Caco-2 (cell line): ENCODE measurements at regions not wholly inside any gene's neighbourhood (a gene's known extent, or its start where the extent isn't known, plus 50 kb on each side); places are given as distances from the start of the nearest gene placed in this dataset.

Source experiments
- BruUV-seq: library from RNA; stranded (reverse); fragments of 400-500 nt; replicated peaks from 2 replicates; lab custom pipeline; 2021; lab: Mats Ljungman, UMichigan
- CTCF ChIA-PET: fragments of 300-600 bp; sonication (Branson Sonifier 250); formaldehyde crosslinking; loops from one replicate; lab custom pipeline; 2022; ENCODE audit warnings: antibody characterized with exemption; lab: Charles Lee
- POLR2A ChIA-PET: fragments of 300-600 bp; sonication (Branson Sonifier 250); formaldehyde crosslinking; loops from one replicate; lab custom pipeline; 2022; ENCODE audit warnings: antibody characterized with exemption; lab: Charles Lee
- DNase-seq, 2 experiments: peaks; one replicate each; pipeline versions ENCODE4 v3.0.0 to v3.0.0-alpha.2; 2020 to 2022
- H3K27me3 ChIP-seq: replicated peaks from 2 replicates; pipeline ENCODE4 v1.6.0; 2011; ENCODE audit warnings: low read length; ENCODE audit not compliant: control insufficient read depth, insufficient read depth
- H3K36me3 ChIP-seq: 2 replicates; pipeline ENCODE4 v1.5.1; 2011; ENCODE audit warnings: low read length; ENCODE audit not compliant: control insufficient read depth, insufficient read depth
- H3K4me1 ChIP-seq: fragments of 250-450 bp; sonication (Bioruptor Pico); 2 replicates; pipeline ENCODE4 v1.5.1; 2020; ENCODE audit warnings: mild to moderate bottlenecking
- H3K4me3 ChIP-seq: 2 replicates; pipeline ENCODE4 v1.5.1; 2011; ENCODE audit warnings: low read depth, mild to moderate bottlenecking, control low read depth, low read length
- H3K9me3 ChIP-seq: fragments of 250-450 bp; sonication (Bioruptor Pico); 2 replicates; pipeline ENCODE4 v1.5.1; 2020; ENCODE audit warnings: mild to moderate bottlenecking, moderate library complexity
- H3K27ac Mint-ChIP-seq: one replicate; pipeline ENCODE4 v1.8.0; 2022; ENCODE audit warnings: mixed read lengths; ENCODE audit not compliant: unreplicated experiment
- H3K27me3 Mint-ChIP-seq: one replicate; pipeline ENCODE4 v1.8.0; 2022; ENCODE audit warnings: mixed read lengths; ENCODE audit not compliant: insufficient read depth, unreplicated experiment
- H3K36me3 Mint-ChIP-seq: one replicate; pipeline ENCODE4 v1.8.0; 2022; ENCODE audit warnings: mild to moderate bottlenecking, mixed read lengths; ENCODE audit not compliant: insufficient read depth, unreplicated experiment
- H3K4me1 Mint-ChIP-seq: one replicate; pipeline ENCODE4 v1.8.0; 2022; ENCODE audit warnings: low read depth, mixed read lengths; ENCODE audit not compliant: unreplicated experiment
- H3K4me3 Mint-ChIP-seq: one replicate; pipeline ENCODE4 v1.8.0; 2022; ENCODE audit warnings: mild to moderate bottlenecking, moderate library complexity, mixed read lengths; ENCODE audit not compliant: unreplicated experiment
- H3K9me3 Mint-ChIP-seq: one replicate; pipeline ENCODE4 v1.8.0; 2022; ENCODE audit warnings: mixed read lengths; ENCODE audit not compliant: unreplicated experiment
- CTCF ChIP-seq, 2 experiments: fragments of 200-600 bp in 1 of 2; IDR thresholded peaks; 1 replicate in 1 of 2; 2 replicates in 1 of 2; pipeline versions ENCODE4 v1.5.1 to v1.8.0; 2011 to 2022; ENCODE audit warnings: antibody characterized with exemption in 1 of 2, control low read depth in 1 of 2, inconsistent platforms in 1 of 2, low read depth in 1 of 2, low read length in 1 of 2, mild to moderate bottlenecking in 1 of 2, moderate library complexity in 1 of 2; ENCODE audit not compliant: insufficient read depth in 1 of 2, severe bottlenecking in 1 of 2, unreplicated experiment in 1 of 2
- intact Hi-C: fragments of 100-400 bp; cut with micrococcal nuclease; formaldehyde crosslinking; loops from one replicate; pipeline ENCODE4 v1.10.0; 2022; ENCODE audit not compliant: unreplicated experiment

- TF ChIP-seq CTCF (IDR thresholded peaks at IDR 0.05; ENCODE audit: insufficient read depth in 1 of 2, low read depth in 1 of 2, low read length in 1 of 2, severe bottlenecking in 1 of 2, unreplicated experiment in 1 of 2): no peak
- Mint-ChIP-seq H3K9me3 (peaks cover 18% of the 10 kb centered on the region), H3K27me3 (peaks cover 10% of the 10 kb centered on the region), H3K4me3 (no peak overlapping the region), H3K36me3 (no peaks in the 10 kb centered on the region), H3K4me1 (no peaks in the 10 kb centered on the region), H3K27ac (no peak overlapping the region)
- H3K4me3 ChIP-seq: no peak overlapping the region
- POLR2A ChIA-PET: no interaction called here
- CTCF ChIA-PET: interaction anchor here (0.6 kb wide), 1 partner anchor 550 kb away, joined by 4 read pairs; no protein-coding TSS in a partner anchor
- intact Hi-C loops: no loop called here
- no peaks in the 10 kb centered on the region for H3K4me1 ChIP-seq
- no peak for DNase-seq
- no peaks in the 10 kb centered on the region for H3K27me3 ChIP-seq
- peaks cover 15% of the 10 kb centered on the region for H3K9me3 ChIP-seq
- H3K36me3 ChIP-seq: no peaks in the 10 kb centered on the region
- no TSS peak for BruUV-seq
These were observed 167.9 kb downstream of the TFAP2C start for GRCh38 chr20:56797023-56797422.

GRCh38 chr20:56798634-56799033 lies 169.5 kb downstream of the TFAP2C start:
- no peak for TF ChIP-seq CTCF (IDR thresholded peaks at IDR 0.05; ENCODE audit: insufficient read depth in 1 of 2, low read depth in 1 of 2, low read length in 1 of 2, severe bottlenecking in 1 of 2, unreplicated experiment in 1 of 2)
- no TSS peak for BruUV-seq
- H3K27me3 Mint-ChIP-seq: peaks cover 7% of the 10 kb centered on the region
- no peak for DNase-seq
- H3K36me3 Mint-ChIP-seq: no peaks in the 10 kb centered on the region
- H3K36me3 ChIP-seq: no peaks in the 10 kb centered on the region
- ChIA-PET CTCF (no interaction called here), POLR2A (no interaction called here)
- peaks cover 15% of the 10 kb centered on the region for H3K9me3 ChIP-seq
- no peaks in the 10 kb centered on the region for H3K4me1 Mint-ChIP-seq
- H3K4me3 ChIP-seq: no peak overlapping the region
- no peak overlapping the region for H3K27ac Mint-ChIP-seq
- intact Hi-C loops: no loop called here
- no peak overlapping the region for H3K4me3 Mint-ChIP-seq
- H3K9me3 Mint-ChIP-seq: peaks cover 18% of the 10 kb centered on the region
- no peaks in the 10 kb centered on the region for H3K4me1 ChIP-seq
- no peaks in the 10 kb centered on the region for H3K27me3 ChIP-seq

- ChIA-PET CTCF (no interaction called here), POLR2A (no interaction called here)
- H3K4me3 Mint-ChIP-seq: no peak overlapping the region
- peaks cover 3% of the 10 kb centered on the region for H3K27me3 Mint-ChIP-seq
- Histone ChIP-seq H3K4me1 (no peaks in the 10 kb centered on the region), H3K9me3 (peaks cover 15% of the 10 kb centered on the region), H3K4me3 (no peak overlapping the region), H3K36me3 (no peaks in the 10 kb centered on the region), H3K27me3 (no peaks in the 10 kb centered on the region)
- no TSS peak for BruUV-seq
- H3K36me3 Mint-ChIP-seq: no peaks in the 10 kb centered on the region
- H3K9me3 Mint-ChIP-seq: peaks cover 18% of the 10 kb centered on the region
- no peaks in the 10 kb centered on the region for H3K4me1 Mint-ChIP-seq
- no peak for DNase-seq
- no peak overlapping the region for H3K27ac Mint-ChIP-seq
- TF ChIP-seq CTCF (IDR thresholded peaks at IDR 0.05; ENCODE audit: insufficient read depth in 1 of 2, low read depth in 1 of 2, low read length in 1 of 2, severe bottlenecking in 1 of 2, unreplicated experiment in 1 of 2): no peak
- intact Hi-C loops: no loop called here
These were observed 170.1 kb downstream of the TFAP2C start for GRCh38 chr20:56799187-56799586.
